Ascending aorta (tissue), 2 donors: ENCODE measurements at regions not wholly inside any gene's neighbourhood (a gene's known extent, or its start where the extent isn't known, plus 50 kb on each side); places are given as distances from the start of the nearest gene placed in this dataset.

ENCODE experiments used
- DNase-seq, 2 donors: peaks; one replicate each; pipeline ENCODE4 v3.0.0-alpha.2; 2019; ENCODE audit warnings: low spot score in 2 of 2
- H3K27ac ChIP-seq, 2 donors: fragments of 200-600 bp; sonication (generic); one replicate each; pipeline ENCODE4 v1.5.1; 2016 to 2017; ENCODE audit warnings: mild to moderate bottlenecking in 1 of 2
- H3K27me3 ChIP-seq: fragments of 200-600 bp; sonication (generic); one replicate; pipeline ENCODE4 v1.5.1; 2017
- H3K36me3 ChIP-seq, 2 donors: fragments of 200-600 bp; sonication (generic); one replicate each; pipeline ENCODE4 v1.5.1; 2016
- H3K4me1 ChIP-seq, 2 donors: fragments of 200-600 bp; sonication (generic); one replicate each; pipeline ENCODE4 v1.5.1; 2016 to 2017; ENCODE audit warnings: mild to moderate bottlenecking in 1 of 2
- H3K4me3 ChIP-seq, 2 donors: fragments of 200-600 bp; sonication (generic); one replicate each; pipeline ENCODE4 v1.5.1; 2016 to 2017; ENCODE audit warnings: mild to moderate bottlenecking in 1 of 2
- H3K9me3 ChIP-seq, 2 donors: fragments of 200-600 bp; sonication (generic); one replicate each; pipeline ENCODE4 v1.5.1; 2016
- CTCF ChIP-seq, 3 experiments: fragments of 200-600 bp in 2 of 3; fragments of 450-650 bp in 1 of 3; sonication (generic) in 2 of 3; IDR thresholded peaks; one replicate each; pipeline ENCODE4 v1.5.1; 2016 to 2019; ENCODE audit warnings: antibody characterized with exemption in 3 of 3, mild to moderate bottlenecking in 1 of 3, moderate library complexity in 1 of 3
- intact Hi-C: fragments of 100-400 bp; cut with DNase I; formaldehyde crosslinking; loops from one replicate; pipeline ENCODE4 v1.15.1; 2023

DNA sequence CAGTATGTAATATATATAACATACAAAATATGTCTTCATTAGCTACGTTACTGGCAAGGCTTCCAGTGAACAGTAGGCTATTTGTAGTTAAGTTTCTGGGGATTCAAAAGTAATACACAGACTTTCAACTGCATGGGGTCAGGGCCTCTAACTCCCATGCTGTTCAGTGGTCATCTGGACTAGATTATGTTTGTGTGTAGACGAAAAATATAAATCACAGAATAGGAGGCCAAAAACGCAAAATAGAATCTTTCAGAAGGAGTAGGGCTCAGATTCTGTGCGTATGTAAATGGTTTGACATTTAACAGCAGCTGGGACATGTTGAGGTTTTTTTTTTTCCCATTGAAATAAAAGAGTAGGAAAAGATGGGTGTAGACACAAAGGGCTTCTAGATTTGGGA is 1048.7 kb upstream of the WWC1 start:
- no peak overlapping the region for H3K27ac ChIP-seq
- no peaks in the 10 kb centered on the region for H3K27me3 ChIP-seq
- intact Hi-C loops, result no loop called here
- no peak for DNase-seq
- no peak overlapping the region for H3K4me3 ChIP-seq
- no peak for TF ChIP-seq CTCF (IDR thresholded peaks at IDR 0.05)
- H3K36me3 ChIP-seq, result no peaks in the 10 kb centered on the region
- no peaks in the 10 kb centered on the region for H3K4me1 ChIP-seq
- H3K9me3 ChIP-seq, result no peaks in the 10 kb centered on the region

- TF ChIP-seq CTCF (IDR thresholded peaks at IDR 0.05), result no peak
- Histone ChIP-seq H3K9me3 (no peaks in the 10 kb centered on the region), H3K4me1 (no peaks in the 10 kb centered on the region), H3K27ac (no peak overlapping the region), H3K27me3 (no peaks in the 10 kb centered on the region), H3K4me3 (no peak overlapping the region), H3K36me3 (no peaks in the 10 kb centered on the region)
- no peak for DNase-seq
- intact Hi-C loops, result no loop called here
These were observed 1048.0 kb upstream of the WWC1 start for GRCh38 chr5:167243463-167243862.

- no peaks in the 10 kb centered on the region for H3K27me3 ChIP-seq
- no peak for TF ChIP-seq CTCF (IDR thresholded peaks at IDR 0.05)
- no peaks in the 10 kb centered on the region for H3K9me3 ChIP-seq
- no peak overlapping the region for H3K27ac ChIP-seq
- H3K4me1 ChIP-seq, result no peaks in the 10 kb centered on the region
- intact Hi-C loops, result no loop called here
- no peaks in the 10 kb centered on the region for H3K36me3 ChIP-seq
- no peak for DNase-seq
- H3K4me3 ChIP-seq, result no peak overlapping the region
These were observed 1046.9 kb upstream of the WWC1 start for GRCh38 chr5:167244583-167244982.

DNA sequence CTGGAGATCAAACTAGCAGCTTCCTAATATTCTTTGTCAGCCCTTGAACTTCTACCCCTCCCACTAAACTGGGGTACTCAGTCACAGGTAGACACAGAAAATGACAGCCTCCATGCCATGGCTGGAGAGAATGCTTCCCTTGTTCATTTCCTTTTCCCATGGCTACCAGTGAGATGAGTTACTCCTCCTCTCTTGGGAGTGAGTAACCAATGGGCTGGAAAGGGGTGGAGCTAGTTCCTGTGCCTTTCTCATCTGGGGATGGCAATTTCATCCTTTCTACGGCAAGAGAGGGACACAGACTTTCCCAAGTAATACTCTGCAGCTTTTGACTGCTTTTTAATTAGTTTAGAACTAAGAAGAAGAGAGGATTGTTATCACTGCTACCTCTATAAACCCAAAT is 1045.6 kb upstream of the WWC1 start:
- H3K27ac ChIP-seq, result no peak overlapping the region
- H3K36me3 ChIP-seq, result no peaks in the 10 kb centered on the region
- no peak overlapping the region for H3K4me3 ChIP-seq
- no peaks in the 10 kb centered on the region for H3K27me3 ChIP-seq
- no peak for TF ChIP-seq CTCF (IDR thresholded peaks at IDR 0.05)
- no peaks in the 10 kb centered on the region for H3K4me1 ChIP-seq
- no peaks in the 10 kb centered on the region for H3K9me3 ChIP-seq
- DNase-seq, result no peak
- intact Hi-C loops, result no loop called here

DNA sequence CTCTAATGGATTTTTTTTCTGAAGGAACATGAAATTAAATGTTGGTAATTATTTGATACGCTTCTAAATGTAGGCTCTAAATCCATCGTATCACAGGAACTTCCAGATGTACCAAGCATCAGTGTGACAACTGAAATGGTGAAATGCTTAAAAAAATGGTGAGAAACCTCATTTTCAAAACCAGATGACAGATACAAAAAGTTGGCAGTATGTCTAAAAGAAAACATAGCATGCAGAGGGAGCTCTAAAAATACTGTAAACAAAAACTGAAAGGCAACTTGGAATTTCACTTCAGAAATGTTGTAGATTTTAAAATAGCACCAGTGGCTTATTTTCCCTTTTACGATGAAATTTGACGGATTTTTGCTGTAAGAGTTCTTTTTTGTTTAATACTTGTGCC is 1043.6 kb upstream of the WWC1 start:
- no peaks in the 10 kb centered on the region for H3K27me3 ChIP-seq
- intact Hi-C loops, result no loop called here
- H3K9me3 ChIP-seq, result no peaks in the 10 kb centered on the region
- no peak for DNase-seq
- no peaks in the 10 kb centered on the region for H3K36me3 ChIP-seq
- no peak overlapping the region for H3K27ac ChIP-seq
- no peak for TF ChIP-seq CTCF (IDR thresholded peaks at IDR 0.05)
- no peak overlapping the region for H3K4me3 ChIP-seq
- H3K4me1 ChIP-seq, result no peaks in the 10 kb centered on the region

DNA sequence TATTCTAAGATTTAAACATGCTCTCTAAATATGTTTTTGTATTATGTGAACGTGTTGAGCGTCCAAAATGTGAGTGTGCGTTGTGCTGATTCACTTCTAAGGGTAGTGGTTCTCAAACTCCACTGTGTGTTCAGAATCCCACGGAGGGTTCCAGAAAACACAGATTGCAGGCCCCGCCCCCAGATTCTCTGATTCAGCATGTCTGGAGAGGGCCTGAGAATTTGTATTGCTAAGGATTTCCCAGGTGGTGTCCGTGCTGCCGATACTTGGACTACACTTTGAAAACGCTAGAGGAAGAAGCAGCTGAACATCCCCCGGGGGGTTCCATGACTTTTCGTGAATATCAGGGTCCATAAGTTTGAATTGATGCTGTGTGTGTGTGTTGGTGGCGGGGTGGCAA is 1043.2 kb upstream of the WWC1 start:
- Histone ChIP-seq H3K4me3 (no peak overlapping the region), H3K27ac (no peak overlapping the region), H3K36me3 (no peaks in the 10 kb centered on the region), H3K27me3 (no peaks in the 10 kb centered on the region), H3K4me1 (no peaks in the 10 kb centered on the region), H3K9me3 (no peaks in the 10 kb centered on the region)
- no peak for TF ChIP-seq CTCF (IDR thresholded peaks at IDR 0.05)
- intact Hi-C loops, result no loop called here
- no peak for DNase-seq
